VCaP (cell line): ENCODE measurements at regions not wholly inside any gene's neighbourhood (a gene's known extent, or its start where the extent isn't known, plus 50 kb on each side); places are given as distances from the start of the nearest gene placed in this dataset.

Experiments used
- H3K27ac ChIP-seq: fragments of 450-650 bp; 2 replicates; pipeline ENCODE4 v1.5.1; 2017
- TF ChIP-seq, protein P1 (sequence below): fragments of 450-650 bp; conservative IDR thresholded peaks from 2 replicates; pipeline ENCODE4 v1.5.1; 2017; ENCODE audit warnings: mild to moderate bottlenecking, moderate library complexity

DNA sequence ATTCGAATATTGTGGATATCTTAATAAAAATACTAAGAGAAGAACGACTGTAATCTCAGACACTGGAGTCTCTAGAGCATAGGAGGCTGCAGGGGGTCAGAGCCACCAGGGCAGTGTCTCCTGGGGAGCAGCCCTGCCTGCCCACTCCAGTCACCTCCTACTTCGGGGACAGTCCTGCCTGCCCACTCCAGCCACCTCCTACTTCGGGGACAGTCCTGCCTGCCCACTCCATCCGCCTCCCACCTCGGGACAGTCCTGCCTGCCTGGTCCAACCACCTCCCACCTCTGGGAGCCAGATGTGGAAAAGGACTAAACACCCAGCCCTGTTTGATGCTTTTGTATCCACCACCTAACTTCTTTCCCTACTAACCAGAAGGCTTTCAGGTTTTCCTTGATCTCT lies 350.1 kb upstream of the SMIM21 start:
- H3K27ac ChIP-seq, result no peak overlapping the region
- TF ChIP-seq, protein P1, sequence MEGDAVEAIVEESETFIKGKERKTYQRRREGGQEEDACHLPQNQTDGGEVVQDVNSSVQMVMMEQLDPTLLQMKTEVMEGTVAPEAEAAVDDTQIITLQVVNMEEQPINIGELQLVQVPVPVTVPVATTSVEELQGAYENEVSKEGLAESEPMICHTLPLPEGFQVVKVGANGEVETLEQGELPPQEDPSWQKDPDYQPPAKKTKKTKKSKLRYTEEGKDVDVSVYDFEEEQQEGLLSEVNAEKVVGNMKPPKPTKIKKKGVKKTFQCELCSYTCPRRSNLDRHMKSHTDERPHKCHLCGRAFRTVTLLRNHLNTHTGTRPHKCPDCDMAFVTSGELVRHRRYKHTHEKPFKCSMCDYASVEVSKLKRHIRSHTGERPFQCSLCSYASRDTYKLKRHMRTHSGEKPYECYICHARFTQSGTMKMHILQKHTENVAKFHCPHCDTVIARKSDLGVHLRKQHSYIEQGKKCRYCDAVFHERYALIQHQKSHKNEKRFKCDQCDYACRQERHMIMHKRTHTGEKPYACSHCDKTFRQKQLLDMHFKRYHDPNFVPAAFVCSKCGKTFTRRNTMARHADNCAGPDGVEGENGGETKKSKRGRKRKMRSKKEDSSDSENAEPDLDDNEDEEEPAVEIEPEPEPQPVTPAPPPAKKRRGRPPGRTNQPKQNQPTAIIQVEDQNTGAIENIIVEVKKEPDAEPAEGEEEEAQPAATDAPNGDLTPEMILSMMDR, result no peak

DNA sequence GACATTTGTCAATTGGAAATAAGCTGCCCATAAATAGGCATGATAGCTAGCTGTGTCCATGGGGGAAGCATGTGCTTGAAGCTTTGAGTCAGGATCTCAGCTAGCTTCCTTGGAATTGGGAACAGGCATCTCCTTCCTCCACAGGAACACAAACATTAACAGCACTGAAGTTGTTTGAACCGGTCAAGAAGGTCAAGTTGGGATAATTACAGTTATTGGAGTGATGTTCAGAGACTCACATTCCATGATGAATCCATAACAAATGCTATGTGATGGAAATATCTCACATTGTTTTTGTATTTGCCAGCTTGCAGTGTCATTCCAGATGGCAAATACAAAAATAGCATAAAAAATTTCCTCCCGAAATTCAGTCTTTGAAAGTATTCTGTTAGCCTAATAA lies 347.6 kb upstream of the SMIM21 start:
- H3K27ac ChIP-seq, result no peak overlapping the region
- TF ChIP-seq, protein P1, result no peak

DNA sequence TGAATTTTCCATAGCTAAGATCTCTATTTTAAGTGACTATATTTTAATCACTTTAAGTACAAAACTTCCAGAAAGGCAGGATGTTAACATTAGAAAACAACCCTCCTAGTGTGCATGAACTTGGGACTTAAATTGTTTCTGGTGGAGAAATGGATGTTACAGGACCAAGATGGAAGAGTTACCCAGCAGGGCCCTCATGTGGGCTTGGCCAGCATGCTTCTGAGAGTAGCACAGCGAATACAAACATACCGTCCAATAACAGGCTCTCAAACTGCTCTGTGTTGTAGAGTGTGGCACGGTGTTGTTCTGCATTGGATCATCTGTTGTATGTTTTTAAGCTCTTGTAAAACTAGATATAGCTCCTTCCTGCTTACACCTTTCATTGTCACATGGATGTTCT lies 346.1 kb upstream of the SMIM21 start:
- no peak overlapping the region for H3K27ac ChIP-seq
- TF ChIP-seq, protein P1, result no peak

DNA sequence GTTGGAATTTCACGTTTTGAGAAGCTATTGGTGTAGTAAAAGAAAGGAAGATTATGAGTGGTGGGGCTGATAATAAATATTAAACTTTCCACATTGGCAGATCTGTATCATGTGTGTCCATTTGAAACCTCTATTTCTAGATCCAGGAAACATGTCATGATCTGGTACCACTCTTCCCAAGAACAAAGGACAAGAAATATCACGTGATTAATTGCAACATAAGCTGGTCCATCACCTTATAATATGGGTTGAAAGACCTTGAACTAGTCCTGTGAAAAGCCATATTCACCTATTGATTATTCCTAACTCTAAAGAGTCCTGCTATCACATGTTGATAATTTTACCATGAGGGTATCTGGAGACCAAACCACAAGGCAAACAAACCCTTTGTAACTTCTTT lies 335.3 kb upstream of the SMIM21 start:
- TF ChIP-seq, protein P1, result no peak
- H3K27ac ChIP-seq, result no peak overlapping the region

DNA sequence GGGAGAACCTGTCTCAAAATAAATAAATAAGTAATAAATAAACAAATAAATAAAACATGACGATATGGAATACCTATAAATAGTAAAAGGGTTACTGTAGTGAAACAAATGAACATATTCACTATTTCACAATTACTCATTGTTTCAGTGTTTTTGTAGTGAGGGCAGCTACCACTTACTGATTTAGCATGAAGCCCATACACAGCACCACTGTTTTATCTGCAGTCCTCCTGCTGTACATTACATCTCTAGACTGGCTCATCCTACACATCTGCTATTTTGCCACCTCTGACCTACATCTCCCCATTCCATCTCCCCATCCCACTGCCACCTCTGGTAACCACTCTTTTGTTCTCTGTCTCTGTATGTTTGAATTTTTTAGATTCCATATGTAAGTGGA lies 332.7 kb upstream of the SMIM21 start:
- TF ChIP-seq, protein P1, result no peak
- H3K27ac ChIP-seq, result no peak overlapping the region

DNA sequence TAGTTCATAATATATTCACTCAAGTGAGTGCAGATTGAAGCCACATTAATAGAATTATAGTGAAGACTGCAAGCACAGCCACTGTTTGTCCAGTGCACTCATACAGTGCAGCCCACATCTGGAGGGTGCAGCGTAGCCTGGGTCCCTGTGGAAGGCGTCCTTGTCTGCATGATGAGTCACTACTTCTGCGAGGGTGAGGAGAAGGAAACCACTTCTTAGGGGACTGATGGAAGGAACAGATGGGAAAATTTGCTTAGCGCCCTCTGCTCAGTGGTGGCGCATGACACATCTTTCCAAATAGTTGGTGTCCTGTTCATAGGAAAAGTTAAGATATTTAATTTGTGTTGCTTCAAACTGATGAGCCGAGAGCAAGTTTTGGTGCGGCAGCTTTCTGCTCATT lies 330.4 kb upstream of the SMIM21 start:
- H3K27ac ChIP-seq, result no peak overlapping the region
- TF ChIP-seq, protein P1, result no peak

DNA sequence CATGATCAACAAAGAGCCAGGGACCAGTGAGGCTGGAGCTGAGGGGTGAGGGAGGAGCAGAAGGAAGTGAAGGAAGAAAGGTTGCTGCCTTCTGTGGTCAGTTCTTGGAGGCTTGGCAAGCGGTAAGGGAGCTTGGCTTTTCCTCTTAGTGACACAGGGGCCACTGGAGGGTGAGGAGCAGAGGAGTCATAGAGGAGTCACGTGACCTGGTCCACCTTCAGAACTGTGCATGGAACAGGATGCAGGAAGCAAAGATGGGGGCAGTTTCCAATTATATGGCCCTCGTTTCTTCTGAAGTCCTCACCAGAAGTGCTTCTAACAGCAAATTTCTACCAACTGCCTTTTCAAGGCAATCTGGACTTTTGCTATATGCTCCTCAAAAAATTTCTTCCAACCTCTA lies 326.9 kb upstream of the SMIM21 start:
- TF ChIP-seq, protein P1, result no peak
- no peak overlapping the region for H3K27ac ChIP-seq

DNA sequence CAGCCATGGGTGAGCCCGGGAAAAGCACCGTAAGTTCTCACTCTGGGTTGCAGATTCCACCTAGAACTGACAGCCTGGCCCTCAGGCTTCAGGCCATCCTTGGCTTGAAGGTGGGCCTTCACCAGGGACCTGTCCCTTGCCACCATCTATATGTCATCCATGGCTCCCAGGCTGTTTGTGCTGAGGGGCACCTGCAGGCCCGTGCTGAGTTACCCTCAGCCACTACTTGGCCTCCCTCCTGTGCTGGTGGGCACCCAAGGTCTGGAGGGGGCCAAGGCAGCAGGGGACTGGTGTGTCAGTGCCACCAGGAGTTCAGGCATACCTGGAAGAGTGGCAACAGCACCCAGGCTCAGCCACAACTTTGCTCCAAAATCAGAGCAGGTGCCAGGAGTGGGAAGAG lies 326.2 kb upstream of the SMIM21 start:
- H3K27ac ChIP-seq, result no peak overlapping the region
- TF ChIP-seq, protein P1, result no peak
